Skin epidermis (tissue), 12 donors: ENCODE measurements at regions not wholly inside any gene's neighbourhood (a gene's known extent, or its start where the extent isn't known, plus 50 kb on each side); places are given as distances from the start of the nearest gene placed in this dataset.

ENCODE experiments used
- H3K27ac ChIP-seq, 21 experiments: fragments of 200-600 bp; sonication (generic) in 11 of 21; one replicate each; pipeline ENCODE4 v1.5.0; 2020; ENCODE audit warnings: mild to moderate bottlenecking in 3 of 21, inconsistent platforms in 2 of 21, moderate library complexity in 2 of 21
- H3K4me3 ChIP-seq, 7 experiments: fragments of 200-600 bp; sonication (generic) in 2 of 7; one replicate each; pipeline ENCODE4 v1.5.0; 2020; ENCODE audit warnings: inconsistent platforms in 2 of 7, mild to moderate bottlenecking in 2 of 7, moderate library complexity in 1 of 7

GRCh38 chr13:44110091-44110621 lies 230.5 kb downstream of the LACC1 start:
- no peak overlapping the region for H3K27ac ChIP-seq
- no peak overlapping the region for H3K4me3 ChIP-seq

DNA sequence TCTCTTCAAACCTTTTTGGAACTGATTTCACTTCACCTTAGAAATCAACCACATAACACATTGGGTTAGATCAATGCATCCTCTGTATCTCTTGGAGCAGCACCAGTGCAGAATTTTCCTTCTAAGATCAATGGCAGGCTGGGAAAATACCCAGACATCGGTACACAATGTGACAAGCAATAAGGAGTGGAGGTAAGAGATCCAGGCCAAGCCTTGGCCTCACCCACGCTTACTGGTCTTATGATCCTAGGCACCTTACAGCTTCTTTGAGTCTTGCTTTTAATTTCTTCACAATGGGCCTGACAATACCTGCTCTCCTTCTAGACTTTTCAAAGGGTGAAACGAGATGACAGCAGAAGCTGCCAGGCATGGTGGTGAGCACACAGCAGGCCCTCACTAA lies 232.0 kb downstream of the LACC1 start:
- H3K27ac ChIP-seq, result no peak overlapping the region
- no peak overlapping the region for H3K4me3 ChIP-seq

DNA sequence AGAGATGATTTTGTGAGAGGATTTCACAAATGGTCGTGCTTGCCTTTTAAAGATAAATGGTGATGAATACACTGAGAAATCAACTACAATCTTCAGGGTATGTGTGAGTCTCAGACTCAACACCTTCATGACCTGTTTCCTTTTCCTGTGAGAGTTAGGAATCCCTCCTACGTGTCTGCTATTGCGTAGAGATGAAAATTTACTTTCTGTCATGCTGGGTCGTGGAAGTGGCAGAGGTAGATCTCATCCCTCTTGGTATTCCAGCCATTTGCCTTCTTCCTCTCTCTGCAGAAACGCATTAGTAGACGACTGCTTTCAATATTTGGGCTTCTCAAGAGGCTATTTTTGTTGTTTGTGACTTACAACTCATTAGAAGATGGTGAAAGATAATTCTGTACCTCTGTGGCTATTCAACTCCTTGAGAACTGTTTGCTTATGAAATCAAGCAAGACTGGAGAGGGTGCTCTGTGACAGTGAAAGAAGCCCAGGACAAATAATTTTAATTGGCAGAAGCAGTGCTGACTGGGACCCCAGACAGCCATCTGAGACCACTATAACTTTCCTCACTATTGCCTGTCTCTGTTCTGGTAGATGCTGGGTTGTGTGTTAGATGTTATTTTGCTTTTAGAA lies 233.1 kb downstream of the LACC1 start:
- Histone ChIP-seq H3K27ac (no peak overlapping the region), H3K4me3 (no peak overlapping the region)

GRCh38 chr13:44116562-44117332 lies 237.0 kb downstream of the LACC1 start:
- Histone ChIP-seq H3K4me3 (no peak overlapping the region), H3K27ac (peak overlapping the region in 12 of 21 experiments; percentile 1 to 69 (median 19))

GRCh38 chr13:44117351-44117750 lies 237.6 kb downstream of the LACC1 start:
- H3K27ac ChIP-seq, result peak overlapping the region in 12 of 21 experiments; percentile 1 to 69 (median 19)

GRCh38 chr13:44117816-44118215 lies 238.1 kb downstream of the LACC1 start:
- Histone ChIP-seq H3K27ac (peak overlapping the region in 8 of 21 experiments; percentile 1 to 69 (median 38)), H3K4me3 (no peak overlapping the region)

More at GRCh38 chr13:44117351-44117750, 237.6 kb downstream of the LACC1 start:
- H3K4me3 ChIP-seq, result no peak overlapping the region

GRCh38 chr13:44118881-44119280 lies 239.2 kb downstream of the LACC1 start:
- no peak overlapping the region for H3K27ac ChIP-seq
- H3K4me3 ChIP-seq, result no peak overlapping the region

- H3K4me3 ChIP-seq, result no peak overlapping the region
These were observed 240.3 kb downstream of the LACC1 start for GRCh38 chr13:44120043-44120442.

DNA sequence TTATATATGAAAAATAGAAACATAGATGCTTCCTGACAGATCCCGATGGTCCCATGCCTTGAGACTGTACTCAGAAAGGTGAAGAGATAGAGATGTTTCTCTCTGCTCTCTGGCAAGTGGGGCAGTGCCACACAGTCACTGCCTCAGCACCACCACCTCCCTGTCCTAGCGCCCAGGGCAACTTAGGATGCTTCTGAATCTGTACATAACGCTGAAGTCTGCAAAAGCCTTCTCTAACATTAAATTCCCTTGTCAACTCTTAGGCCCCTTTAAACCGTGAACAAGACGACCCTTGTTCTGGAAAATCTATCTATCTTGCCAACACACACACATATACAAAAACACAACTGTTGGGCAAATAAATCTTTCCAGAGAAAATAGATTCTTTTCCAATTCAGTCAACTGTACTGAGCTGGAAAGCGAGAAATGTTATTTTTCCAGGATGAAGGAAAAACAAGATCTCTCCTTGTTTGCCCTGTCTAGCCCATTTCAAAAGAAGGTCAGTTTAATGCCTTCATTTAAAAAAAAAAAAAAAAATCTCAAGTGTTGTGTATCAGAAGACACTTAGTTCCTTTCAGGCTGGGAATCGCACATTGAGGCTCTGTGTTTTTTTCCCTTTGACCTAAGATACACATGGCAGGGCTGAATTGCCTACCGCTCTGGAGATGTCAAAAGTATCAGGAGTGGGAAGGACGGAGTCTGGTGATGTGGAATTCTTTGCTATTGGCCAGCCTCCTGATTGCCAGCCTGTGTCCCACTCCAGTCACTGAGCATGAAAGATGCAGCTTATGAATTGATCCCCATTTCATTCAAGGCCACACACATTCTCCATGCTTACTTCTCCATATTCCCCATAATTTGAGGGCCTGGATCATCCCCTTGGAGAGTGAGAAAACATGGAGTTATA lies 241.4 kb downstream of the LACC1 start:
- H3K27ac ChIP-seq, result no peak overlapping the region
- H3K4me3 ChIP-seq, result no peak overlapping the region

More at GRCh38 chr13:44120043-44120442, 240.3 kb downstream of the LACC1 start:
- no peak overlapping the region for H3K27ac ChIP-seq

DNA sequence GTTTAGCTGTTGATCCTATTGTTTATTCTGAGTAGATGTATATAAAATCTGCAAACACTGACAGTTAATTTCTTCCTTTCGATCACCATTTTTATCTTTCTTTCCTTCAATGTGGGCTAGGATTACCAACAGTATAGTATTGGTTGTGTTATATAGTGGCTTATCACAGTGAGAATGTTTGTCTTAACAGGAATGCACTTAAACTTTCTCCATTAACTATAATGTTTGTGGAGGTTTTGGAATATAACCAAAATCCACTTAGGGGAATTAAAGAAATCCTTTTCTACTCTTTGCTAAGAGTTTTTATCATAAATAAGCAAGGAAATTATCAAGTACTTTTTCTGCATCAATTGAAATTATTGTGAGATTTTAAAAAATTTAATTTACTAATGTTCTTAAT lies 244.6 kb downstream of the LACC1 start:
- Histone ChIP-seq H3K27ac (no peak overlapping the region), H3K4me3 (no peak overlapping the region)

GRCh38 chr13:44125943-44126469 lies 246.3 kb downstream of the LACC1 start:
- no peak overlapping the region for H3K27ac ChIP-seq
- no peak overlapping the region for H3K4me3 ChIP-seq

GRCh38 chr13:44128552-44129001 lies 245.0 kb upstream of the SERP2 start:
- H3K27ac ChIP-seq, result no peak overlapping the region

DNA sequence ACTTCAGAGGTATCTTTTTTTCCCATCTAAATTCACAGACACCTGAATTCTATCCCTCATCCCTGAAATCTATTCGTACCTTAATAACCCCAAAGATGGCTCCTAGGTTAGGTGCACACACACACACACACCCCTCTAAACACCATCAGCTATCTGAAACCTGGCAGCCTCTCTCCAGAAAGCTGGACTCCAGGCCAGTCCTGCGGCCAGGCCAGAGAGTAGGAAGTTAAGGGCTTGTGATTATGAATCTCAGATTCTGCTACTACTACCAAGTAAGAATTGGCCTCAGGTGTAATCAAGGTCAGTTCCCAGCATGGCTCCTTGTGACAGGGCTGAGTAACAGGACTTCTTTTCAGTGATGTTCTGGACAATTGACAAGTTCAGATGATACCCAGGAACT lies 244.2 kb upstream of the SERP2 start:
- Histone ChIP-seq H3K4me3 (no peak overlapping the region), H3K27ac (no peak overlapping the region)

More at GRCh38 chr13:44128552-44129001, 245.0 kb upstream of the SERP2 start:
- no peak overlapping the region for H3K4me3 ChIP-seq

DNA sequence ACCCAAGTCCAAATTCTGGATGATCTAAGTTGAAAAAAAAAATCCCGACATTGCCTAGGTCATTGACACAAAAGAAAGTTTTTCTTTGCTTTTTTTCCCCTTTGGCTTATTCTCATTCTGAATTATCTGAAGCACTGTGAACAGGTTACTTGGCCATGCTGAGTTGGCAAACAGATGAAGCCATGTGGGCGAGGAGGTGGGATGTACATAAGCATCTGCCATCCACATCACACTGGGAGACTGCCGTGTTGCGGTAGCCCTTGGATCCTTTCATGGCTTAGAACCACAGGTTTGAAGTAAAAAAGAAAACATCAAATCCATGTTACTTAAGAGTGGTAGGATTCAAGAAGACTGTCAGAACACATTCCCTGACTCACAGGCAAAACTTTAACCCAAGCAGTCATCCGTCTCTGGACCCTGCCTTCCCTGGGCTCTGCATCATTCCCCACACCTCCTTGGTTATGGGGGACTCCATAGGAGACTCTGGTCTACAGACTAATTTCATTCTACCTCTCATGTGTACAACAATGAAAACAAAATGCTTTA lies 242.5 kb upstream of the SERP2 start:
- Histone ChIP-seq H3K4me3 (no peak overlapping the region), H3K27ac (no peak overlapping the region)

GRCh38 chr13:44132710-44133109 lies 240.9 kb upstream of the SERP2 start:
- Histone ChIP-seq H3K4me3 (no peak overlapping the region), H3K27ac (peak overlapping the region in 6 of 21 experiments; percentile 7 to 63 (median 26))

- Histone ChIP-seq H3K4me3 (no peak overlapping the region), H3K27ac (peak overlapping the region in 3 of 21 experiments; percentile 16 to 63 (median 30))
These were observed 240.0 kb upstream of the SERP2 start for GRCh38 chr13:44133626-44134025.

DNA sequence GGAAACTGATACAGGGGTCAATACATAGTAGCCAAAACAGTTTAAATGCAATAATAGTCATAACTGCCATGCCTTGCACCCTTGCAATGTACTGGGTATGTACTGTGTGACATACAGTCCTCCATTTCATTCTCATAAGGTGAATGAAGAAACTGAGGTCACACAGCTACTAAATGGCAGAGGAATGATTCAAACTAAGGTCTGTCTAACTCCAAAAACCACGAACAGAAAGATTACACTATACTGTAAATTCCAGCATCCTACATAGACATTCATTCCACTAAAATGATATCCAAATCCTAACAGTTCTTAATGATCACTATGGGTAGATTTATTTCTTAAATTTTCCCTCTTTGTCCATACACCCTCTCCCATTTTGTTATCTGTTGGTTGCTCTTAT lies 238.1 kb upstream of the SERP2 start:
- no peak overlapping the region for H3K27ac ChIP-seq
- no peak overlapping the region for H3K4me3 ChIP-seq

- H3K27ac ChIP-seq, result no peak overlapping the region
- H3K4me3 ChIP-seq, result no peak overlapping the region
These were observed 236.8 kb upstream of the SERP2 start for GRCh38 chr13:44136696-44137268.

DNA sequence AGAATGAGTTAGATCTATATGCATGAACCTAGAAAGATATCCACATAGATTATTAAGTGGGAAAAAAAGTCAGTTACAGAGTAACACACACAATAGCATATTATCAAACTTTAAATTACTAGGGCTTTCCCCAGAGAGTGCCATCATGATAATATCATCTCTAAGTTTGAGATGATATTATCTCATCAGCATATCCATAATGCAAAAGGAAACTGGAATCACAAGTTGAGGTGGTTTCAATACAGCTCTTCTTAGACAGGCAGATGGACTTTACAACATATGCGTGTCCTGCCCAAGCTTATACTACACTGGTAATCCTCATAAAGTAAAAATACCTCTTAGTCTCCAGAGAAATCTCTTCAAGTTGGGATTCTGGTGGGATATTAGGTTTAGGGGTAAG lies 236.2 kb upstream of the SERP2 start:
- H3K4me3 ChIP-seq, result no peak overlapping the region
- no peak overlapping the region for H3K27ac ChIP-seq
